NCI-H526 (cell line): ENCODE measurements at regions not wholly inside any gene's neighbourhood (a gene's known extent, or its start where the extent isn't known, plus 50 kb on each side); places are given as distances from the start of the nearest gene placed in this dataset.
"Not testable (repeated sequence)": the region's sequence is repeated elsewhere in the genome, so short reads cannot be mapped to it uniquely, and the experiment has no call there.

Experiments used
- DNase-seq, 2 experiments: peaks; one replicate each; lab custom pipeline; 2025; lab: John Stamatoyannopoulos, UW

DNA sequence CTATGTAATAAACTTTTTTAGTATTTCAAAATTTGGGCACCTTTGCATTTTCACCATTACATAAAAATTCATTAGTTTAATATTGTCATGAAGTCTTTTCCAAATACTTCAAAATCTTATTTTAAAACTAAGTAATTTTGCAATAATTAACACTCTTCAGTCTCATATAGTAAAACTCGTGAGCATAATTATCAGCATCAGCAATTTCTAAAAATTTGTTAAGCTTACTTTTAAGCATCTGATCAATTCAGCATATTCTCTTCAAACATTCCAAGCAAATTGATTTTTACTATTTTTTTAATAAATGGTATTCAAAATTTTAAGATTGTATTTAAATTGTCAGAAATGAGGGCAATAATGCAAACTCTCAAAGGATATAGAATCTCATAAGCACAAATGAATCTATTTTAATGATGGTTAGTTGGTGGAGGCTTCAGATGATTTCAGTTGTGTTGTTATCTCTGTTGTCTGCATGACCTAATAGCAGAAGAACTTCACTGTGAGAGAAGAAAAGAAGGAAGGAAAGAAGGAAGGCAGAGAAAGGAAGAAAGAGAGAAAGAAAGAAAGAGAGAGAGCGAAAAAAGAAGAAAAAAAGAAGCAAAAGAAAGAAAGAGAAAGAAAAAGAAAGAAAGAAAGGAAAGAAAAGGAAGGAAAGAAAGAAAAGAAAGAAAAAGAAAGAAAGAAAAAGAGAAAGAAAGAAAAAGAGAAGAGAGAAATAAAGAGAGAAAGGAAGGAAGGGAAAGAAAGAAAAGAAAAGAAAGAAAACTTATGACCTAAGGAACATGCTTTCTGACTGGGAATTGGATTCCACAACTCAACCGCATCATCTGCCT lies 860.5 kb downstream of the NCAM2 start:
- no peak for DNase-seq

DNA sequence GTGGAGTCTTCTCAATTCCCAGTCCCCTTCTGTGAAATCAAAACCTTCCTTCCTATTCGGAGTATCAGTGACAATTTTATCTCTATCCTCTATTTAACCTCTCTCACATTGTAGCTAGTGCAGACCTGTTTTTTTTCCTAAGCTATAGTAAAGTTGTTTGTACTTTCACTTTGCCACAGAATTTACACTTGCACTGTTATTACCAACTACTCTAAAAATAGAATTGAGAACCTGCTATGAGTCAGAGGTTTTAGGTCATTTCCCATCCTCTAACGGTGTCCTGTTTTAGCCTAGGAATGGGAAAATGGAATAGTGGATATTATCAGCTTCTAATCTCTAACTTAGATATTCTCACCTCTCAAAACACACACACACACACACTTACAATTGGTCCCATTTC lies 862.7 kb downstream of the NCAM2 start:
- no peak for DNase-seq

DNA sequence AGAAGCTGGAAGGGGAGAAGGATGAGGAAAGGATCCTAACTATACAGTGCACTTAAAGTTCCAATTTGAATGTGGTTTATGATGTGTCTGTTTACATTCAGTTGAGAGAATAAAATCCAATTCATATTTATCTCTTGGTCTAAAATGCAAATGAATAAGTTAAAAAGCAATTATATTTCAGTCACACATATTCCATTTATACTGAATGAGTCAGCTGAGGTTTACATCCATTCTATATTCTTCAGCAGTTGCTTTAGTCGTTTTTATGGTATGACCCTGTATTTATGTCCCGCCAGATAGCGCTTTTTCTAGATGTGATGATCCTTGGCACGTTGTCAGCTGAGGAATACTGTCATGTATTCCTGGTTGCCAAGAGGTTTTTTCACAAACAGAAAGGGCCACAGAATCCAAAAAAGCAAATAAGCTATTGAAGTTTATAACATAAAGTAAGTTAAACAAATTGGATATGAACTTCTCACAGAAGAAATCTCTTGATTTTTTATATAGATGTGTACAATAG lies 866.2 kb downstream of the NCAM2 start:
- no peak for DNase-seq

DNA sequence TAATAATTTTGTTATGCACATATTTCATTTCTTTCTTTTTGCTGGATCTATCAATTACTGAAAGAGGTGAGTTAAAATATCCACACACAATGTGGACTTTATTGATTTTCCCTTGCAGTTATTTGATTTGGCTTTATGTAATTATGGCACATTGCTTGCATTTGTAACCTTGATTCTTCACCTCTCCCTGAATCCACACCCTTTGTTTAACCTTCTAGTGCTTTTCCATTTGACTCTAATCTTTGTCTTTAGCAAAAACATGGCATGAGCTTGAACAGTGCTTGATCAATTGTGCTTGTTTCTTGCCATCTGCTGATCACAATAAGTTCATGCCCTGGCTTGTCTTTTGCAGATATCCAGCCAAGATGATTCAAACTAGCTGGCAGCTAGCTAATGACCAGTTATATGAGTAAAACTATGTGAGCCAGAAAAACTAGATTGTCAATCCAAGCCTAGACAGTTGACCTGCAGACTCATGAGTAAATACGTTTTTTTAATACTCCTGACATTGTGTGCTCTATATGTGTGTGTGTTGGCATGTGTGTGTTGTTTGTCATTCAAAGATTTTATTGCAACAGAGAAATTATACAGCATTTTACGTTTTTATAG lies 899.2 kb downstream of the NCAM2 start:
- DNase-seq: no peak

DNA sequence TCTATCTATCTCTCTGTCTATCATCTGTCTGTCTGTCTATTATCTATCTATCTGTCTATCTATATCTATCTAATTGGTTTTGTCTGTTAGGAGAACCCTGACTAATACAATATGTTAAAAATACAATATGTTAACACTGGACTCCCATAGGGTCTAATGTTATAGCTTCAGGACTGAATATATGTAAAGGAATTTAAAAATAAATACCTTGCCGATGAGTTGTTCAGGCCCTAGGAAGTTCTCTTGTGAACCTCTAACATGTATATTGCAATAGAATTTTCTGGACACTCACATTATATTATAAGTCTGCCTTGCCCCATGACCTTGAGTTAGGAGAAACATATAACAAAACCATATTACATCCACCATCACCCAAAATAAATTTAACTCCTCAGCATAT lies 900.6 kb downstream of the NCAM2 start:
- DNase-seq: no peak

DNA sequence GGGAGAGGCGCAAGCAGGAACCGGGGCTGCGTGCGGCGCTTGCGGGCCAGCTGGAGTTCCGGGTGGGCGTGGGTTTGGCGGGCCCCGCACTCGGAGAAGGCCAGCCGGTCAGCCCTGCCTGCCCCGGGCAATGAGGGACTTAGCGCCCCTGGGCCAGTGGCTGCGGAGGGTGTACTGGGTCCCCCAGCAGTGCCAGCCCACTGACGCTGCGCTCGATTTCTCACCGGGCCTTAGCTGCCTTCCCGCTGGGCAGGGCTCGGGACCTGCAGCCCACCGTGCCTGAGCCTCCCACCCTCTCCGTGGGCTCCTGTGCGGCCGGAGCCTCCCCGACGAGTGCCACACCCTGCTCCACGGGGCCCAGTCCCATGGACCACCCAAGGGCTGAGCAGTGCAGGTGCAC lies 904.2 kb downstream of the NCAM2 start:
- DNase-seq: not testable (repeated sequence)

DNA sequence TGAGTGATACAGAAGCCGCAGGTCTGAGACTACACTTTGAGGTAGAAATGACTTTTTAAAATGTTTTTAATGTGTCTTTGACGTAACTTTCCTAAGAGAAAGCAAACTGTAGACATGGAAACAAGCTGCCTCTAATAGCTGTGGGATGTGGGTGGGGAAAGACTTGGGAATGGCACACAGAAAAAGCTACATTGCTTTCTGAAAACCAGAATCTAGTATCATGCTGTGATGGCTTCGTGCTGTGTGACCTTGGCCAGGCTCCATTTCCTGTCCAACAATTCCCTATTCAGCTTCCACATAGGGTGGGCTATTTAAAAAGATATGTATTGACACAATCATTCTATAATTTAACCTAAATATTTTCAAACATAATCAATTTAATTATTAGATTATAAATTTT lies 909.1 kb downstream of the NCAM2 start:
- no peak for DNase-seq

DNA sequence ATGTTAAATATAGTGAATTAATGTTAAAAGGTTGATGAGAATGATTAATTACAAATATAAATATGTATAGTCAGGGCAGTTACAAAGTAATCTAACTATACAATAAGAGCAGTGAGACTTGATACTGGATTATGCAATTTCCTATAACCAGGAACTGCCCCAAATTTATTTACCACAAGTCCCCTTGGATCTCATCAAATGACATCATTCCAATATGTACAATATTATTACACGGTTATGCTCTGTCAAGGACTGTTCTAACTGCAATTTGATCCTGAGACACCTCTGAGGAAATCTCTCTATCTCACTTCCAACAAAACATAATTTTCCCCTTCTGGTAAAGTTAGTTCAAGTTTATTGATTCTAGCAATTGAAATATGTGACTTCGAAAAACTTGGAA lies 917.6 kb downstream of the NCAM2 start:
- DNase-seq: no peak

DNA sequence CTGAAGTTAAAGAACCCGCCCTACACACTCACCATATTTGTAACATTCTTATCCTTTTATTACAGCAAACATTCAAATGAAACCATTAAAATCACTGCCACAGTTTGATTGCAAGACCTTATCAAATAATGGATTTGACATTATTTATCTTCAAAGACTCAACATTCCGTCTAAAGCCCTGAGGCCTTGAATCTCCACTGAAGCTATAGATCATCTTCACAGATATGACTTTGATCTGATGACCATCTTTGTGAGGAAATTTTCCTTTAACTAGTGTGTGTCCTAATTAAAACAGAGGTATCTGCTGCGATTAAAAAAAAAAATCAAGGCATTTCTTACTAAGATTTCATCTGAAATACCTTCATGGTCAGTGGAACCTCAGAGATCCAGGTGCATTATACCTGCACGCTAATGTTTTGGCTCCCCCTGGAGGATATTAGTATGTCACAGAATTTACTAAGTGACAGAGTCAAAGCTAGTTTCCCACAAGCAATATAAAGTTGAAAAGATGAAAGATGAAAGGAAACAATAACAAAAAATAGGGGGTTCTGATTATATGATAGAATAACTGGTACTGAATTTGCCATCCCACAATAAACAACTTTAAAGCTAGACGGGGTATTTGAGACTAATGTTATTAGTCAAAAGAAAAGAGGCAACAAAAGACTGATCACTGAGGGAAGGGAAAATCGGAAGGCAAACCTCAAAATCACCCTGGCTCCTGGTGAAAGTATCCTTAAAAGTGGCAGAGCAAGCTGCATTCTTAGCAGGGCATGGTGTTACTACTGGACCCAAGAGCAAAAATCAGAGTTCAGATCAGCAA lies 923.4 kb downstream of the NCAM2 start:
- DNase-seq: peak in 1 of 2 experiments; percentile 52

DNA sequence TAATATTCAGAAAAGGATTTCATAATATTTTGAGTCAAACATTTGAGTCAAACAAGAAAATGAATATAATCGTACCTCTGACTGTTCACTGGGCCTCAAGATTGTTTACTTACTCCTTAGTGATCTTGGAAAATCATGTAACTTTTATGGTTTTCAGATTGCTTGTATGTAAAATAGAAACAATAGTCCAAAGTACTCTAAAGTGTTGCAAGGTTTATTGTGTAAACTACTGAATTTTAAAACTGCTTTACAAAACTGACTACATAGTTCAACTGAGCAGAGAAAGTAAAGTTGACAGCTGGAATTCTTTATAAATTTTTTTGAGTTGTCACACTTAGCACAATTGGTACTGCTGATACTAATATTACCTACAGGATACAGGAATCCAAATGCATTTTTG lies 931.0 kb downstream of the NCAM2 start:
- DNase-seq: no peak

DNA sequence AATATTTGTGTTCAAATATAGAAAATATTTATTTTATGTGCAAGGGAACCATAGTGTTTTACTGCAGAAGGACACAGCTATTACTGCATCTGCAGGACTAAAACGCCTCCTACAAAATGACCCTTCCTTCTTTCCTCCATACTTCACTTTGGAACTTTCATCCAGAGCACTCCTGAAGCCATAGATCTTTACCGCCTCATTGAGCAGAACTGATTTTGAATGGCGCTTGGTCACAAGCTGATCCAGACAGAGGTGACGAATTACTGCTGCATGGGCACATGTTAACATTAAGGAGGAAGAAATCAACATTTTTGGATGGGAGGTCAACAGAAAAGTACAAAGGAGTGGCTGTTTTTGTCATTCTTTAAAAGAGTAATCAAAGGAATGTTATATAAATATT lies 931.6 kb downstream of the NCAM2 start:
- DNase-seq: no peak

DNA sequence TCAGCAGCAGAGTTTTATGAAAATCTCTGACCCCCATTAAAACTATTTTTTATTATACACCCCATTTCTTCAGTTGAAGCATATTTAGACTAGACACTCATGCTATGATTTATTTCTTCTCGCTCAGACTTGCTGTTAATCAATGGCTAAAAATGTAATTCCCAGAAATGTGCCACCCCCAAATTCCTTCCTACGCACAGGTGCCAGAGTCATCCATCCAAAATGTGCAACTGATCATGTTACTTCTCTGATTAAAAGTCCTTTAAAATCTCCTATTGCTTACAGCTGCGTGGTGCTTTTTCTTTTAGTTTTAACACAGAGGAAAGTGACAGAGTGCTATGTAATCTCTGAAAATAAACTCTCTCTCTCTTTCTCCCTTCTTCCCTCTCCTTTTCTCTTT lies 954.4 kb downstream of the NCAM2 start:
- DNase-seq: no peak

DNA sequence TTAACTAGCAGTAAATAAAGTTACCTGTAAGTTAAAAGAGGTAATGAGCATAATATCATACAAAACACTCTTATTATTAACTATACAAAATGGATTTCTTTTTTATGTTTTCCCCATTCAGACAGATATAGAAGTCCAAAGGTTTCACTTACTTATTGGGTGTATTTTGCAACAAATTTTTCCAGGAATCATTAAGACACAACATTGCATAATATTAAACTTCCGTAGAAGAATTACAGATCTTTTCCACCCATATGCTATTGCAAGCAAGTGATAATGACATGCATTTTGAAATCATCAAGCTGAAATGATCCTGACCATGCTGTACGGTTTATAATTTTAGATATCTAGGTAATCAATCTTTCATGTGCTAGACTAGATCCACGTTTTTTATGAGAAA lies 957.0 kb downstream of the NCAM2 start:
- no peak for DNase-seq

DNA sequence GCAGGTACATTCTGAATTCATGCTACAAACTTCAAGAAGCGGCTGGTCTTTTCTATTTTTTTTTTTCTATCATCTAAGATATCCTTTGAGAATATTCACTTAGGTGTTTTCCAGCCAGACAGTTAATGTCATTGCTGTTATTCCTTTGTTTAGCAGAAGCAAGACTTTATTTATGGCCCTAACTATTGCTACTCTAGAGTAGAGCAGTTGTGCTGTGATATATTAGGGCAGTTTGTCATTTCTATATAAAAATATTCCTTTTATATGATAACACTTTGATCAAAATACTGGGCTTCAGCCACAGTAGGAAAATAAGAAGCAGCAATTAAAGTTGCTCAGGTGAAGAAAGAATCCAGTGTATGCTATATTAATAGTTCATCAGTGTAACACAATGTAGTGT lies 959.3 kb downstream of the NCAM2 start:
- DNase-seq: no peak

DNA sequence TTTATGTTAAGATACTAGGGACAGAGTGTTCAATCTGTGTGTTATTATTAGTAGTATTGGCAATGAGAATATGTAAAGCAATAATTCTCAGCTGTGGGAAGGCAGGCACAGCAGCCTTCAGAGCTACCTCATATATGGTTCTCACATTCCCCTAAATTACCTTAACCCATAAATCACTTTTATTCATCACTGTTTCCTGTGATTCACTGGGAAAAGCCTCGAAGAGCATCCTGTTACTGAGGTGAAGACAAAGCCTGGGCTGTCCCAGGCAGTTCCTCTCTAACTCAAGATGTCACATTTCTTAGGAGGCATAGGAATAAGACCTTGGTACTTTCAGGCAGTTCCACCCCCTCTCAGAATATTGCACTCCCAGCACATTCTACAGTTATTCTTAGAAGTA lies 965.7 kb downstream of the NCAM2 start:
- no peak for DNase-seq

DNA sequence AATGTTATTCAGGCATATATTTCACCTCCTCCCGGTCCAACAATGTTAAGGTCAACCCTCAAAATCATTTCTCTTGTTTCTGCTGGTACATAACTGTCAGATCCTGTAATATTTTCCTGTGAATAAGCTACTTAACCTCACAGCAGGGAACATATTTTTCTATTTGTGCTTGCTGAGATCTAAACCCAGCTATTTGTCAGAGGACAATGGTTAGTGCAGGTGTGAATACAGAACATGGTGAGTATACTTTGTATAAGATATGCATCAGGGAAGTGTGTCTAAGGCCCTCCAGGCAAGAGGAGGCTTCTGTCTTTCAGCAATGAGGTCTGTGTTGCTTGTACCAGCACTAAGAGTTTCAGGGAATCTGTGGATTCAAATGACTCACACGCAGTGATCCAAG lies 970.6 kb downstream of the NCAM2 start:
- DNase-seq: no peak

DNA sequence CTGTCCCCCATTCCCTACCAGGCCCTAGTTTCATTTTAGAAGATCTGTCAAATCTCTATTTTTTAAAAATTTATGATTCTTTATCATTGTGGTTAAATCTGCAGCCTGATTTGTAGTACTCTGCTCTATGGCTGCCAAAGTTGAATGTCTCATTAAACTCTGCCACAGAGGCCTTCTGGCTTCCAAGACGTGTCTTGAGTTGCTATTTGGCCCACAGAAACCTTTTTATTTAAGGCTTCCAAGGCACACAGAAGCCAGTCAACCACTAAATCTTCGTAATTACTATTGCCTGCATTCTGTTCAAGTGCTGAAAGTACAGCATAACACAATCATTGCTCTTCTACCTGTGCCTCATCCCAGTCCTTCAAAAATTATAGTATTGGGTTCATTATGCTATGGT lies 971.0 kb downstream of the NCAM2 start:
- no peak for DNase-seq

DNA sequence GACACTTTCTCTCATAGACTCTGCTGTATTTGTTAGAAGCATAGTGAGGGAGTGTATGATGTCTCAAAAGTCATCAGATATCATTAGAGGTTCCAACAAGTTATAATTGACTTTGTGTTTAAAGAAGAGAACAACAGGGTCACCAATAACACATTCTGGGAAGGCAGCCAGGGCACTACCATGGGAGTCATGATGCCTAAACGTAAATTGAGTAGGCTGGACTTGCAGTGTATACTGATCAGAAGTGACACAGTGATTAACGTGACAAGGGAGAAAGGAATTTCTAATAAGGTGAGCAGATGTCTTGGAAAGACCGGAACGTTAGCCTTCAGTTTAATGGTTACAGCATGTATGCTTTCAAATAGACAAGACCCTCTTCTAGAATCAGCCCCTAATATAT lies 973.2 kb downstream of the NCAM2 start:
- no peak for DNase-seq

DNA sequence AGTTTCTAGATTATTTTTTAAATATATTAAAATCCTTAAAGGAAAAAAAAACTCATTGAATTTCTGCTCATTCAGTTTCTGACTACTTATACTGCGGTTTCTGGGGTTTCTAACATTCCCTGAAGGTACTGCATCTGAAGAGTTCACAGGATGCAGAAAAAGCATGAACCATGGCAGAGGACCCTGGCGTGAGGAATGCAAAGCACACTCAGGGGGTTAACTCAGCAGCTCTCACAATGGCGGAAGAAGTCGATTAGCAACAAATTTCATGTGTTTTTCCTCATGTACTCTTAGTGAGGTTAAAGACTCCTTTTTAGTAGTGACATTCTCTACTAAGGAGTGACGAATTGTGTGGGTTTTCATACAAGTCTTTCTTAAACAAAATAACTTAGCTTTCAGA lies 975.6 kb downstream of the NCAM2 start:
- DNase-seq: no peak

DNA sequence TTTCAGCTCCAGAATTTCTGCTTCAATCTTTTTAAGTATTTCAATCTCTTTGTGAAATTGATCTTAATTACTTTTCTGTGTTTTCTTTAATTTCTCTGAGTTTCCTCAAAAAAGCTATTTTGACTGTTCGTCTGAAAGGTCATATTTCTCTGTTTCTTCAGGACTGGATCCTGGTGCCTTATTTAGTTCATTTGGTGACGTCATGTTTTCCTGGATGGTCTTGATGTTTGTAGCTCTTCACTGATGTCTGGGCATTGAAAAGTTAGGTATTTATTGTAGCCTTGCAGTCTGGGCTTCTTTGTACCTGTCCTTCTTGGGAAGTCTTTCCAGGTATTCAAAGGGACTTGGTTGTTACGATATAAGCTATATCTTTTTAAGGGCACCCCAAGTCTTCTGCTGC lies 998.7 kb downstream of the NCAM2 start:
- no peak for DNase-seq

DNA sequence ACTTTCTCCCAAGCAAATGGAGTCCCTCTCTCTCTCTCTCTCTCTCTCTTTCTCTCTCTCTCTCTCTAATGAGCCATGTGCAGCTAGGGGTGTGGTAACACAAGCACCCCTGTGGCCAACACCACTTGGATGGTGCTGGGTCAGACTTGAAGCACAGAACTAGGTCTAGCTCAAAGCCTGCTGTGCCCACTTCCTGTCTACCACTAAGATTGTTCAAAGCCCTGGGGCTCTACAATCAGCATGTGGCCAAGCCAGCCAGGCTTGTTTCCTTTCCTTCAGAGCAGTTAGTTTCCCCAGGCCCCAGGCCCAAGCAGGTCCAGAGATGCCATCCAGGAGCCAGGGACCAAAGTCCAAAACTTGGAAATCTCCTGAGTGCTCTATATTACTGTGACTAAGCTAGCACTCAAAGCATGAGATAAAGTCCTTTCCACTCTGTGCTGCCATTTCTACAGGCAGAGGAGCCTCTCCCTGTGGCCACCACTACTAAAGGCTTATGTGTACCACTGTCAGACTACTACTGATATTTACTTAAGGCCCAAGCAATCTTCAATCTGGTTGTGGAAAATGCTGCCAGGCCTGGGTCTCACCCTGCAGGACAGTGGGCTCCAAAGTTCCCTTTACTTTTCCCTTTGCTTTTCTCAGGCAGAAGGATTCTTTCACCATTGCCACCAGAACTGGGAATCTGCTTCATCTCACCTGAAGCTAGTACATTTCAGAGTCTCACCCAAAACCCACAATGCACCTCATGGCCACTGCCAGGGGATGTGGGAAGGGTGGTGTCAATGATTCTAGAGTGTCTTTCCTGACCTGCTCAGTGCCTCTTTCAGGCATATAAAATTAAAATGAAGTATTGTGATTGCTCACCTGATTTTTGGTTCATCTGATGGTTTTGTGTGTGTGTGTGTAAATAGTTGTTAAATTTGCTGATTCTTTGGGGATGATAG lies 999.5 kb downstream of the NCAM2 start:
- no peak for DNase-seq

DNA sequence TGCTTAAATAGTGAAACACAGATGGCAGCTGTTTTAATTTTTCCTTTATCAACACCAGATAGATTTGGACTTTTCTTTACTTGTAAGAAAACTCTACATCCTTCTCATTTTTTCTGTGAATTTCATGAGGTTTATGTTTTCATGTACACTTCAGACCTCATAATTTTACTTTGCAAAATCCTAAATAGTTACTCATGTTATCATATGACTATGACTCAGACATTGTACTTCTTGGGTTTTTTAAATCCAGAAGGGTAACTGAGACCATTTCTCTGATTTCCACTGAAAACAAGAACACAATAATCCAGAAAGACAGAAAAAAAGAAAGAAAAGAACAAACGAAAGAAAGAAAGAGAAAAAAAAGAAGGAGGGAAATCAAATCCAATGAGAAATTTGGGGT lies 1021.6 kb downstream of the NCAM2 start:
- DNase-seq: no peak
